Caki2 (cell line): ENCODE measurements at regions not wholly inside any gene's neighbourhood (a gene's known extent, or its start where the extent isn't known, plus 50 kb on each side); places are given as distances from the start of the nearest gene placed in this dataset.

ENCODE experiments used
- DNase-seq: peaks from one replicate; pipeline ENCODE4 v3.0.0-alpha.2; 2015; ENCODE audit warnings: low read depth
- in situ Hi-C: cut with HindIII; loops from 2 replicates; pipeline ENCODE4 v1.10.0; 2016; ENCODE audit warnings: low sequenced_read_pairs, low pct_unique_long_range_greater_than_20kb, mixed read lengths

DNA sequence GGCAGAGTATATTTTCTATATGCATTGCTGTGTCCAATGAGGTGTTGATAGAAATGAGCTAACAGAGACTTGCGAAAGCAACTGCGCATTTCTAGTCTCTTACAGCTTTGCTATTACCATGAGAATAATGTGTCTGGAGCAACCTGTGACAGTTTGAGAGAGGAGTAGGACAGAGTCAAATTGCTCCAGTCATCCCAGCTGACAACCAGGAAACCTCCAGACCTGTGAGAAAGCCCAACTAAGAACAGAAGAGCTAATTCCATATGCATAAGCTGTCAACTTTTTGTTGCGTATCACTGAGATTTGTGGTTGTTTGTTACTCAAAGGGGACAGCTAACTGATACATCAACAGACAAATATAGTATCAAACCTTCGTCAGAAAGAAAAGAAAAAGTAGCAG lies 354.1 kb upstream of the LRRC7 start:
- in situ Hi-C loops, result no loop called here
- no peak for DNase-seq

DNA sequence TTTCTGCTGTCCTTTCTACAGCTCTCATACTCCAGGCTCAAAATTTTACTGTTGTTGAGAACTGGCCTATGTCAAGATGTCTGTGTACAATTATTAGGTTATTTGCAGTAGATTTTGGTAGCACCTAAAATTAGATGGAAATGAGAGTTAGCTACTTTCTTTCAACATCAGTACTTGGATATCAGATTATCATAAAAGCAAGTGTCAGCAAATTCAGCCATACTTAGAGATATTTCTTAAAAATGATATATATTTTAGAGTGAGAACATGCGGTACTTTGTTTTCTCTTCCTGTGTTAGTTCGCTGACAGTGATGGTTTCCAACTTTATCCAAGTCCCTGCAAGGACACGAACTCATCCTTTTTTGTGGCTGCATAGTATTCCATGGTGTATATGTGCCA lies 351.8 kb upstream of the LRRC7 start:
- no peak for DNase-seq
- in situ Hi-C loops, result no loop called here

DNA sequence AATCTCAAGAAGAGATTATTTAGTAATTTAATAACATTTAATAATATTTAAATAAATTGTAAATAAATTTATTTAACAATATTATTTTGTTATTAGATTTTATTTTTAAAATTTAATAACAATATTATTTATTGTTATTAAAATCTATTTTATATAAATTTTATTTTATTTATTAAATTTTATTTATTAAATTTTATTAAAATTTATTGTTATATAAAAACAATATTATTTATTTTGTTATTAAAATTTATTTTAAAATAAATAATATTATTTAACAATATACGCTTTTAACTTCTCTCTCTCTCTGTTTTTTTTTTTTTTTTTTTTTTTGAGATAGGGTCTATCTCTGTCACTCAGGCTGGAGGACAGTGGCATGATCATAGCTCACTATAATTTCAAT lies 347.1 kb upstream of the LRRC7 start:
- no peak for DNase-seq
- in situ Hi-C loops, result no loop called here

DNA sequence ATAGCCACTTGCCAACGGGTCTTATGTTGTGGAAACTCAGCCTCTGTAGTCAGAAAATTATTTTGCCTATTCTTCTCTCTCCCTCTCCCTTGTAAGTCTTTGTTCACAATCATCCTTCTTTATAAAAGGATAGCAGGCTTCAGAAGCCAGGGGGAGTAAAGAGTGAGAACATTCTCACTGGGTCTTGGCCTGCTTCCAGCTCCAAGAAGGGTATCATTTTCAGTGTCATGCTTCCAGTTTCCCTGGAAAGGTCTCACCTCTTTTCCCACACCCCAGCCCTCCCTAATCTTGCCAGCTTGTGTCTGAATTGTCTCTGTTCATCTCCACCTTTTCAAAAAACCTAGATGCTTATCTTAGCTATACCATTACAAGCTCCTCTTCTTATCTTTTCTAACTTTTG lies 346.2 kb upstream of the LRRC7 start:
- in situ Hi-C loops, result no loop called here
- no peak for DNase-seq

DNA sequence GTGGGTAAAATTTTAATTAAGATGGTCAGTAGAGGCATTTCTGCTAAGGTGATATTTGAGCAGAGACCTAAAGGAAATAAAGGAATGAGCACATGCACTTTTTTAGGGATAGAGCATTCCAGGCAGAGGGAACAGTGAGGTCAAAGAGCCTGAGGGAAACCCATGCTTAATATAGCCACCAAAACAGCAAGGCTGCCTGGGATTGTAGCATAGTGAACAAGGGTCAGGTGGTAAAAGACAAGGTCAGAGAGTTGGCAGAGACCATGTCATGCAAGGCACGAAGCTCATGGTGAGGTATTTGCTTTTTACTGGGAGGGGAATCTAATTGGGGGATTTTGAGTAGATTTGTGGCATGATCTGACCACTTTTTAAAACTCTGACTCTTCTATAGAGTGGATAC lies 344.6 kb upstream of the LRRC7 start:
- no peak for DNase-seq
- in situ Hi-C loops, result no loop called here

DNA sequence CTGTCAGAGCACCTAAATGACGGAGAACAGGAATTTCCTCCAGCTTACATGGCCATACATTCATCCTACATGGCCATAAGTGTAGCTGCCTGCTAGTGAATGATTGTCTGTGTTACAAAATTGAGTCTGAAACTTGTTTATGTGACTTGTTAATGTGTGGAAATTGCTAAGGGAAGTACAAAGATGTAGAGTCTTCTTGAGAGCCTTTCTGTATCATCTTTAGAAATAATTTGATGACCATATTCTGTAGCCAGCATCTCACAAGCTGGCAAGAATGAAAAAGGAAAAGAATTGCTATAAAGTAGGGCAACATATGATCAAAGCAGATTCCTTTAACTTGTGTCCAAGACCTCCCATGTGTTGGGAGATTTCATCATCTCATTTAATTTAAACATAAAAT lies 339.2 kb upstream of the LRRC7 start:
- in situ Hi-C loops, result no loop called here
- DNase-seq, result no peak

DNA sequence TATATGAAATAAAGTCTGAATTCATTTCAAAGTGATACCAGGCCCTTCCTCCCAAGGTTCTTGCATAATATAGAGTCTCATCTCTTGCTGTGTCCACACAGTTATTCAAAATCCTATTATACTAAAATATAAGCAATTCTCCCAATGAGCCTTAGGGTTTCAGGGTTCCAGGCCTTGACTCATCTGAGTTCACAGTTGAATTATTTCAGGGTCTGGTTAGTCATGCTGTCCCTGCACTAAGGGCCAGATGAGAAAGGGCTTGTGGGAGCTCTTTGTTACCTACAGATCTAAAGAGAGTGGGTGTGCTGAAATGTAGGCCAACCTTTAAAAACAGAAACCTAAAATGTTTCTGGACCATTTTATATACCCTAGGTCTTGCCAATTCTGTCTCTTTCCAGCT lies 337.5 kb upstream of the LRRC7 start:
- in situ Hi-C loops, result no loop called here
- no peak for DNase-seq

DNA sequence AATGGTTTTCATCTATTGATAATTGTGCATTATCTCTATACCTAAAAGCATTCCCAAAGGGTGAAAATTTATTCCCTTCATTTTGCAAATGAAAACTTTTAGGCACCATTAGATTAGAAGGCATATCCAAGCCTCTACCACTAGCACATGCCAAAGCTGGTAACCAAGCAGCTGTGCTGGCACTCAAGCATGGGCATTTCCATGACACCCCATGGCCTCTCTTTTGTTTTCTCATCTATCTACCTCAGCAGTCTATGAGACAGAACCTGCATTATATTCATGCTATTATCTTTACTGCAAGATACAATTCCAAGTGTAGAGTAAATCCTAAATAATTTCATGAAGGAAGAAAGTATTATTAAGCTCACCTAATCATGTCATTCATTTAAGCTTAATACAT lies 334.3 kb upstream of the LRRC7 start:
- DNase-seq, result no peak
- in situ Hi-C loops, result no loop called here

DNA sequence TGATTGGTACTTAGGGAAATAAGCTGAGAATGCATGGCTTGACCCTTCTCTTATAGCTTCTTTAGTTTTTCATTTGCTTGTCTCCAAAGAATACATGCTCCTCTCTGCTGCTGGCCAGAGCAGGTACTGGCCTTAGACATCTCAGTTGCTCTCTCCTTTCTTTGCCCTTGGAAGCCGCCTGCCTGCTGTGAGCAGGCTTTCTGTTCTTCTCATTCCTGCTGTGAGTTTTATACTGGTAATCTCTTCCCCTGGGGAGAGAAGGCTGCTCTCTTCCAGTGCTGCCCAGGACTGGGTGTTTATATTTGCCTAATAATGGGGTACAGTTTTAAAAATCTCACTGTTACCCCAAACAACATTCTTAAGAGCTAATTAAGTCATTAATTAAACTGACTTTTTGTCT lies 323.5 kb upstream of the LRRC7 start:
- in situ Hi-C loops, result no loop called here
- DNase-seq, result no peak

DNA sequence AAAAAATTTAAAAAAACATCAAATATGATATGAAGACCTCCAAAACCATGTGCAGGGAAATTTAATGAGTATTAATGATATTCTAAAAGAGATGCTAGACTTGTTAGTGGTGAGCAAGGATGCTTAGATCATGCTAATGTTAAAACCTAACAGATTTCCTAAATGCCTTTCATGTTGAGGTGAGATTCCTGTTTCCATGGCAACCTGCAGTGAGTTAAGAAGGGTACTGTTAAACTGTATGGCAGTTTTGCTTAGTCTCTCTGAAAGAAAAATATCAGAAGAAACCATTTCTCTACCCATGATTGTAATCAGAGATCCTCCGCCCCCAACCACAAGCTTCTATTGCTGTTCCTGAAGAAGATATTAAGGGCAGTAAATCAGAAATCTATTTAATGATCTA lies 321.6 kb upstream of the LRRC7 start:
- in situ Hi-C loops, result no loop called here
- DNase-seq, result no peak

DNA sequence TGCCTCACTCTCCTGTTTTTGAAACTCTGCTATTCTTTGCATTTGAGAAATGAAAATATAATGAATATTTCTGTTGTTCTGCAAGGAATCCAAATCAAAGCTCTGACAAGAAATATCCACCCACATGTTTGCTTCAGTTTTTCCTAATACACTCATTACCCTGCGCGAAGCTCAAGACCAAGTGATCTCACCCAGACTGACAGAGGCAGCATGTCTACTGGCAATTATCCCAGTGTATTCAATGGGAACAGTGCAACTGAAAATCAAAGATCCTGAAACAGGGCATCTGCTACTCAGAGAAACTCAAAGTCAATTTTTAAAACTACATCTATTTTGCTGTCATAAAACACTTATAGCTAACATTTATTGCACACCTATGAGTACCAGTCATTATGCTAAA lies 321.0 kb upstream of the LRRC7 start:
- in situ Hi-C loops, result no loop called here

DNA sequence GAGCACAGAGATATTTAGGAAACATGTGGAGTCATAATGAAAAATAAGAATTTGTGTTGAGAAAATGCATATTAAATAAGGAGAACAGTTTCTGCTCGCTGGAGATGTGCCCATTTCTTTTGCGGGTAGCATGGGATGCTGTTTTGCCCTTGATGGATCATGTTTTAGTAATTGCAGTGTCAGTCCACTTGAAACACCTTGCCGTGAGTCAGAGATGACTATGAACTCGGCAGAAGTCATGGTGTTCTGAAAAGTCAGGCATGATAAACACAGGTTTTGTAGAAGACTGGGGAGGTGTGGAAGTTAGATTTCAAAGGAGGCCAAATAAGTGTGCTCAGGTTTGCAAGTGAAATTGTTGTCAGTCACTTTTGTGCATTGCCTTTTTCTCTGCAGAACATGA lies 315.0 kb upstream of the LRRC7 start:
- in situ Hi-C loops, result no loop called here
- no peak for DNase-seq

More for the DNA sequence above, 321.0 kb upstream of the LRRC7 start:
- DNase-seq, result no peak

DNA sequence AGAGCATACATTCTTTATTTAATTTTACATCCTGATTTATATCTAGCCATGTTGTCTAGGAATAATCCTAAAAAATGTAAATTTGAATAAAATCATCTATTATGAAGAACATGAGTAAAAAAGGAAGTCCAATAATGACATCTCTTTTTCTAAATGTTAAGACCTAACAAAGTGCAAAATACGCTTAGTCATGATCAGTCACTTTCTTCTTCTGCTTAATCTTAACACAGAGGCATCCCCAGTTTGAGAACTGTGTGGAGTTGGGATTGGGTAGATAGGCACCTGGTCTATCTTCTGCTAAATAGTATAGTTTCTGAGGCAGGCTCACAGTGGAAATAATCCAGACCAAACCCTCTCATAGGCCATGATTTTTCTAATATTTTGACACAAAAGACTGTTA lies 311.7 kb upstream of the LRRC7 start:
- in situ Hi-C loops, result no loop called here
- no peak for DNase-seq

DNA sequence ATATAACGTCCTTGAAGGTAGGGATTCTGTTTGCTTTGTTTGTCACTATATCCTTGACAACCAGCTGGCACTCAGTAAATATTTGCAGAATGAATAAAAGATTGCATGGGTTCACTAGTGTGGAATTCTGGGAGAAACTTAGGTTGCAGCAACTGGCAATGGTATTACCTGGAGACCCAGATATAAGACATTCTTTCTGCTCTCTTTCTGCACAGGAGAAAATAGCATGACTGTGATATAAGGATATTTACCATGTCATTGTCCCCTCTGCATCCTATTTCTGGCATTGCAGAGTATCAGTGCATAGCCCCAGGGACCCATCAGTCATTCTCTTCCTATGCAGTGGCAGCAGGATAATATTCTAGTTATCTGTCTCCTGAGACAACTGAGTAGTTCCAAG lies 308.9 kb upstream of the LRRC7 start:
- no peak for DNase-seq

DNA sequence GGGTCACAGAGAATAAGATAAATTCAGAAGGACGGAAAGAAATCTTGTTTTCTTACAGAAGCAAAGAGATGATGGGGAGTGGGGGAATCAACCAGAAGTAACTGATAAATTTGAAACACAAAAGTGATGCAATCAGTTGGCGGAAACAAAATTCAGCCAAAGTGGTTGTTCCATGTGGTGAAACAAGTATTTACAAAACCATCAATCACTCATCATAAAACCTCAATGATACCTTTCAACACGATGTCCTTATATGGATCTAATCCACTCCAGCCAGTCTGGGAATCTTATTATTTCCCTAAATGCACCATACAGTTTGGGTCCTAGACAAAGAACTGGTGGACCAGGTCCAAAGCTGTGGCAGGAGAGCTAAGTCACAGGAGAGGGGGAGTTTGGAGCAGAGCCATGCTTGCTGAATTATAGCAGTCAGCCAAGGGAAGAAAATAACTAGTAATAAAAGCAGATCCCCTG lies 303.8 kb upstream of the LRRC7 start:
- in situ Hi-C loops, result no loop called here
- DNase-seq, result no peak

More for the DNA sequence above, 308.9 kb upstream of the LRRC7 start:
- in situ Hi-C loops, result no loop called here

DNA sequence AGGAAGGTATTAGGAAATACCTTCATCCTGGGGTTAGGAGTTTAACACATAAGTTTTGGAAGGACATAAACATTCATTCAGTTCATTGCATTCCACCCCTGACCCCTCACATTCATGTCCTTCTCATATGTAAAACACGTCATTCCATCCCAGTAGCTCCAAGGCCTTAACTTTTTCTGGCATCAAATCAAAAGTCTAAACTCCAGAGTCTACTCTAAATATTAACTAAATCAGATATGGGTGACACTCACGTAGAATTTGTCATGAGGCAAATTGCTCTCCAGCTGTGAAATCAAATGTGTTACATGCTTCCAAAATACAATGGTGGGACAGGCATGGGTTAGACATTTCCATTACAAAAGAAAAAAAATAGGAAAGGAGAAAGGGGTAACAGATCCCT lies 298.2 kb upstream of the LRRC7 start:
- DNase-seq, result no peak
- in situ Hi-C loops, result no loop called here

DNA sequence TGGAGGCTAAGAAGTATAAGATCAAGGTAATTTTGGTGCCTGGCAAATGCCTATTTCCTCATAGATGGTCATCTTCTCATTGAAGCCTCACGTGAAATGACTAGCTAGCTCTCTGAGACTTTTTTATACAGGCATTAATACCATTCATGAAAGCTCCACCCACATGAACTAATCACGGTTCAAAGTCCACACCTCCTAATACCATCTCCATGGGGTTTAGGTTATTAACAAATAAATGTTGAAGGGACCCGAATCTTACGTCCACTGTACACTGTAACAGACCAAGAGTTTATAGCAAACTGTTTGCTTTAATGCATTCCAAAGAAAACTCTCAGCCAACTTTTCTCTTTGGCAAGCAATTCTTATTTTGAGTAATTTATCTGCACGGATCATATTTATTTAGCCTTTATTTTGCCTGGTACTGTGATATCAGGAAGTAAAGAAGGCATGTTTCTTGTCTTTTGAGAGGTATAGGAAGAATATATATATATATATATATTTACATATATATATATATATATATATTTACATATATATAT lies 296.1 kb upstream of the LRRC7 start:
- in situ Hi-C loops, result no loop called here
- DNase-seq, result no peak

DNA sequence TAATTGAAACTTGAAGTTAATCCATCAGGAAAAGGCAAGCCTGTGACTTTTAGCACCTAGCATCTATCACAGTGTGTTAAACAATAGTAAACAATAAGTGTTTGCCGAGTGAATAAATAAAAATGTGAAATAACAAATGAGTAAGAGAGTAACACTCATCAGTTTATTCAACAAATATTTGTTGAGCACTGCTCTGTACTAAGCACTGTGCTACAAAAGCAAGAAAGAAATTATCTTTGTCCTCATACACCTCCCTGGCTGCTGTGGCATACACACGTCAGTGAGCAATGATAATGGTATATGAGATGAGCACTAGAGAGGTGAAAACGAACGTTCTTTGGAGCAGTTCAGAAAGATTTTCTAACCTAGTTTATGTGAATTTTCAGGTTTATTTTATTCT lies 295.0 kb upstream of the LRRC7 start:
- DNase-seq, result no peak
- in situ Hi-C loops, result no loop called here

DNA sequence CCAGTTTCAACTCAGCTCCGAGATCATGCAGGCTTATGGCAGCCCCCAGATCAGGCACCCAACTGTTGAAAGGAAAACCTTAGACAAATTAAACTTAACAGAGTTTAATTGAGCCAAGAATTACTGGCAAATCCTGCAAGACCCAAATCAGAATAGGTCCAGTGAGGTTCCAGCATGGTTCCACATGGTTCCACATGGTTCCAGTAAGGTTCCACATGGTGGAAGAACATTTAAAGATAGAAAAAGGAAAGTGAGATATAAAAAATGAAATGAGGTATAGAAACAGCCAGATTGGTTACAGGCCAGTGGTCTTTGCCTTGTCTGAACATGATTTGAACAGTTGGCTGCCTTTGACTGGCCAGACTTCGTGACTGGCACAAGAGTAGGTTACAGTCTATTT lies 288.8 kb upstream of the LRRC7 start:
- DNase-seq, result no peak
- in situ Hi-C loops, result no loop called here

DNA sequence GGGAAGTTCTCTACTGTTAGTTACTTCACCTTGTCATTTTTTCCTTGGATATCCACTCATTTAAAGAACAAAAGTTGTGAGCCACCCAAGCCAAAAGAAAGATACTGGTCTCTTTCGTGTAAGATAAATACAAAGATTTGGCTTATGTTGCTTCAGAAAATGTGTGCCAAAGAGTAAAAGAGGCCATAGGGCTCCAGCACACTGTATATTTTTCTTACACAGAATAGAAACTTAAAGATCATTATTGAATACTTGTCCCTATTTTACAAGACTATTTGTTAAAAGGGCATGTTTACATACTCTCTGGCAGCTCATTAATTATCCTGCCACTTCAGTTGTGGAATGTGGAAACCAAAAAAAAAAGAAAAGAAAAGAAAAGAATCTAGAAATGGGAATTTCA lies 284.2 kb upstream of the LRRC7 start:
- in situ Hi-C loops, result no loop called here

DNA sequence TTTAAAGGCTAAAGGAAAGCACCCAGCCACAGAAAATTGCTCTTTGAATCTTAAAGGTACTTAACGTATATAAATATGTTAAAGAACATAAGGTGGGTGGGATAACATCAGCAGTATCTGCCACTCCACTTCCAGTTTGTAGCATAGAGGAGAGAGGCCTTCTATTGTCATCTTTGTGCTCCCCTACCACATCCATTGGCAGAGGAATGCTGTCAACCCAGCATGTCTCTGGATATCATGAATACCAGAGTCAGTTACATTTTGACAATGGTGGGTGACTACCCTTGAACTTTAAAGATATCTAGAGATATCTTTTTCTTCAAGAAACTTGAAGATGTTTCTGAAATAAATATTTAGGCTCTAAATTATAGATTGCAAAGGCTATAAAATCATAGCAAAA lies 283.2 kb upstream of the LRRC7 start:
- DNase-seq, result no peak
- in situ Hi-C loops, result no loop called here

More for the DNA sequence above, 284.2 kb upstream of the LRRC7 start:
- no peak for DNase-seq
